ENCODE measurements at regions not wholly inside any gene's neighbourhood (a gene's known extent, or its start where the extent isn't known, plus 50 kb on each side); places are given as distances from the start of the nearest gene placed in this dataset.
"Not testable (repeated sequence)": the region's sequence is repeated elsewhere in the genome, so short reads cannot be mapped to it uniquely, and the experiment has no call there.

GRCh38 chr12:40431169-40431568 lies 206.4 kb downstream of the LRRK2 start:
- DNase-seq (ENCODE audit: low spot score): no peak

- DNase-seq (ENCODE audit: low spot score): no peak
Measured at GRCh38 chr12:40435251-40435650, 210.5 kb downstream of the LRRK2 start.

- DNase-seq (ENCODE audit: low spot score): no peak
Measured at GRCh38 chr12:40435951-40436350, 211.2 kb downstream of the LRRK2 start.

- no peak for DNase-seq (ENCODE audit: low spot score)
Measured at GRCh38 chr12:40436564-40436963, 211.8 kb downstream of the LRRK2 start.

GRCh38 chr12:40439771-40440492 lies 215.1 kb downstream of the LRRK2 start:
- DNase-seq (ENCODE audit: low spot score): no peak

GRCh38 chr12:40444174-40444573 lies 219.4 kb downstream of the LRRK2 start:
- DNase-seq (ENCODE audit: low spot score): no peak

- peak; percentile 4 for DNase-seq (ENCODE audit: low spot score)
Measured at GRCh38 chr12:40446385-40446784, 221.6 kb downstream of the LRRK2 start.

- DNase-seq (ENCODE audit: low spot score): not testable (repeated sequence)
Measured at GRCh38 chr12:40448523-40448922, 223.7 kb downstream of the LRRK2 start.

- DNase-seq (ENCODE audit: low spot score): no peak
Measured at GRCh38 chr12:40451661-40452060, 226.9 kb downstream of the LRRK2 start.

- no peak for DNase-seq (ENCODE audit: low spot score)
Measured at GRCh38 chr12:40464121-40464520, 228.1 kb upstream of the CNTN1 start.

GRCh38 chr12:40469736-40470135 lies 222.5 kb upstream of the CNTN1 start:
- DNase-seq (ENCODE audit: low spot score): no peak

- DNase-seq (ENCODE audit: low spot score): no peak
Measured at GRCh38 chr12:40473962-40474361, 218.3 kb upstream of the CNTN1 start.

- DNase-seq (ENCODE audit: low spot score): no peak
Measured at GRCh38 chr12:40474630-40475029, 217.6 kb upstream of the CNTN1 start.

- no peak for DNase-seq (ENCODE audit: low spot score)
Measured at GRCh38 chr12:40499856-40500255, 192.4 kb upstream of the CNTN1 start.

GRCh38 chr12:40502322-40502721 lies 189.9 kb upstream of the CNTN1 start:
- no peak for DNase-seq (ENCODE audit: low spot score)

- no peak for DNase-seq (ENCODE audit: low spot score)
Measured at GRCh38 chr12:40505327-40505726, 186.9 kb upstream of the CNTN1 start.

- DNase-seq (ENCODE audit: low spot score): no peak
Measured at GRCh38 chr12:40508421-40508820, 183.8 kb upstream of the CNTN1 start.

- DNase-seq (ENCODE audit: low spot score): no peak
Measured at GRCh38 chr12:40511341-40511740, 180.9 kb upstream of the CNTN1 start.

GRCh38 chr12:40515041-40515816 lies 177.0 kb upstream of the CNTN1 start:
- DNase-seq (ENCODE audit: low spot score): no peak

- no peak for DNase-seq (ENCODE audit: low spot score)
Measured at GRCh38 chr12:40522837-40523236, 169.4 kb upstream of the CNTN1 start.

- DNase-seq (ENCODE audit: low spot score): no peak
Measured at GRCh38 chr12:40525054-40525453, 167.2 kb upstream of the CNTN1 start.

- no peak for DNase-seq (ENCODE audit: low spot score)
Measured at GRCh38 chr12:40534828-40535227, 157.4 kb upstream of the CNTN1 start.

- DNase-seq (ENCODE audit: low spot score): no peak
Measured at GRCh38 chr12:40551466-40551865, 140.8 kb upstream of the CNTN1 start.

- no peak for DNase-seq (ENCODE audit: low spot score)
Measured at GRCh38 chr12:40552868-40553267, 139.4 kb upstream of the CNTN1 start.

Measured in germinal center (tissue), 1 donor.